Stimulated activated CD8-positive, alpha-beta memory T cell treated with anti-CD3 and anti-CD28 coated beads, Interleukin-4, amount 100 ng/mL, for 24 hours (primary cell): ENCODE measurements at regions not wholly inside any gene's neighbourhood (a gene's known extent, or its start where the extent isn't known, plus 50 kb on each side); places are given as distances from the start of the nearest gene placed in this dataset.

ENCODE experiments used
- DNase-seq: peaks from one replicate; pipeline ENCODE4 v3.0.0-alpha.2; 2020; ENCODE audit warnings: low read depth

DNA sequence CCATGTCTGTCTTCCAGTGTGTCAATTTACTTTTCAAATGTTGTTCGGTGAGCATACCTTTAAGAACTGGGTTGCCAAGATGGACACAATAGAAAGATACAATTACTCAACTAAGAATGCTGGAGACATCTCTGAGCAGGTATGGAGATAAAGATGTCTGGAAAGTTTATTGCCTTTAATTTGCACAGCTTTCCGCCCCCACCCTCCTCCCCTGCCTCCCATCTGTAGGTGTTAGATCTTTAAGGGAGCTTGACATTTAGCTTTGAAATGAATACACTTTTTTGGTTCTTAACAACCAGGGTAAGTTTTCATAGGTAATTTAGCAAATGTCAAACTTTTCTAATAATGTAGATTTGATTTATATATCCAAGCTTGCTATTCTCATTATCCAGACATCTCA, 104.4 kb downstream of the BTBD3 start:
- no peak for DNase-seq

DNA sequence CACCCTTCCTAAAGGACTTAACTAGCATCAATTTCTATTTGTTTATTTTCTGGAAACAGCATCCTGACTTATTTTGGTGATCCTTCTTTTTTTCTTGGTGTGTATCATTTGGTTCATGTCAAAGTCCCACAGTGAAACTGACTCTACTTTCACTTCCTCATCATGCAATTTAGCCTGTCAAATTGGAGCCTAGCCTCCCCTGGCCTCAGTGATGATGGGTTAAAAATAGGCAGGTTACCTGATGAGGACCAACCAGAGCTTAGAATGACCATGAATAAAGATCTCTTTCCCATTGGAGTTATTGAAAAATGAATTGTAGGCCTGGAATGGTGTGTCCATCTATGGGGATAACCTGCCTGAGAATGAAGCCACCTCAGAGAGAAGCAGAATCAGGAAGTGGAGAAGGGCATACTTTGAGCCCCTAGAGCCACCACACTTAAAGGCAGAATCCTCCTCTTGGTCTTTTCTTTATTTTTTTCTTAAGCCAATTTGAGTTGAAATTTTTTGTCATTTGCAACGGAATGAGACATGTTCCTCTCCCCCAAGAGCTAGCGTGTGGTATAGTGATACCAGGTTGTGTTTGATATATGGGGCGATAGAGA, 105.6 kb downstream of the BTBD3 start:
- DNase-seq = no peak

DNA sequence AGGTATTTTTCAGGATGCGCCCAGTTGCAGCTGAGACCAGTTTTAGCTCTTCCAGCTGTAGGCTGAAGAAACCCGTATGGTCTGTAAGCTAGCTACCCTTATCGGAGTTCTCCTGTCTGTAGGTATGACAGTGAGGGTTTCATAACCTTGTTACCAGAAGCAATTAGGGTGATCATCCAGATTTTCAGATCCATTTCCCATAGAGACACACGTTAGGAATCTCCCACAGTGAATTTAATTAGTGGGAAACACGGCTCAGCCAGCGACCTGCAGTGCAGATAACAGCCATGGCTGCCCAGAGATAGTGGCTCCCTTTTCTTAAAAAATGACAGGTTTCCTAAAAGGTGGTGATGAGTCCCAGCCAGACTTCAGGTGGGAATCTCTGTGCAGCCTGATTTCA, 111.1 kb downstream of the BTBD3 start:
- no peak for DNase-seq

DNA sequence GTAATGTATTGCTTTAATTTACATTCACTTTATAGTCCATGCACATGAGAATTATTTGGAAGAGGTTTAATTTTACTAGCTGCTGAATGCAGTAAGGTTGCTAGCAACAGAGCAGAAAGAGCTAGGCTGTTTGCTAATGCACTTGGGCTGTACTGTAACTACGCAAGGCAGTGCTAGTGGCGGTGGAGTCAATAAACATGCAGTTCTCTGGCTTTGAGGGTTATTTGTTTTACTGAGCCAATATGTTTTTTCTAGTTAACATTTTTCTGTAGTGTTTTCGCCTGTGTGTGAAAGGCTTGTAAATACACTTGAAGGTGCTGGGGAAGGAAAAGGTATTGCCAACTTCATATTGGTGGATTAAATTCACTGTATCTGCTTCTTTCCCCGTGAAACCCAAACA, 112.8 kb downstream of the BTBD3 start:
- DNase-seq = no peak

DNA sequence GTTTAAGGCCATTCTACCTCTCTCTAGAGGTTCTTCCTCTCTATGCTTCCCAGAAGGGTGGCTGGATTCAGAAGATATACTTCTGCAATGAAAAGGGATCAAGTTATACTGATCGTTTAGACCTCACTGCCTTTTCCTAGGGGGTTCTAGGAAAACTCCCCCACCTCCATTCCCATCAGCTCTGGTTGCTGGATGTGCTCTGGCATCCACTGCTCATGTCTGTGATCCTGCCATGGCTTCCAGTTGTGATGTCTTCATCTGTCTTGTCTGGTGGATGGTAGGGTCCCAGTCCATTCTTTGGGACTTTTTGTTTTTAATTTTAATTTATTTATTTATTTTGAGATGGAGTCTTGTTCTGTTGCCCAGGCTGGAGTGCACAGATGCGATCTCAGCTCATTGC, 118.4 kb downstream of the BTBD3 start:
- no peak for DNase-seq

DNA sequence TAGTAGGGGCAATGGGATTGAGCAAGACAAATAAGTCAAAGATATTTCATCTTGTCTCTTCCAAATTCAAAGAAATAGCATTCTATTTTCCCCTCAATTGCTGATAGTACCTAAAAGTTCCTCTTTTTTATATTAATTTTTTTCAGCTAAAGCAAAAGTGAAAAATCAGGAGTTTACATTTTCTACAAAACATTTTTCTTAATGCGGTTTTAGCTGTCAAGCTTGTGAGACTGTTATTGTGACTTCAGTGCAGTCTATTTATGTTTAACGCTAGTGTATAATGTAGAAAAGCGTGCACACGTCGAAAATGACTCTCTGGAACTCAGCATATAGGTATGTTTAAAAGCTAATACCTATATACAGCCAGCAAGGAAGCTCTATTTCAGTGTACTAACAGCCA, 119.8 kb downstream of the BTBD3 start:
- DNase-seq = no peak

DNA sequence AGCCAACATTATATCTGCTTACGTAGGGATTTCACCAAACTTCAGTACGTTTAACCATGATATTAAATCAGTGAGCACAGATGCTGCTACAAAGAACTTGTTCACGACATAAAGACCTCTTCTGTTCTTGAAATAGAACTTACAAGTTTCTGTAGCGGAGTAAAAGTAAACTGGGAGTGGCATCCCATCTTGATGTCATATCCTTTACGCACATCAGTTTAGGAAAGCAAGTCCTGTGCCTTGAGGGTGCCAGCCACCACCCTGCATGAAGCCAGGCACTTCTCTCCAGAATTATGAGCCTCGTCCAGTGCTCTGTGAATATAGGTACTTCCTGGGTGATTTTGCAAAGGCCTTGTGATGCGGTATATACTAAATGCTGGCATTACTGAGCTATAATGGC, 122.6 kb downstream of the BTBD3 start:
- no peak for DNase-seq

DNA sequence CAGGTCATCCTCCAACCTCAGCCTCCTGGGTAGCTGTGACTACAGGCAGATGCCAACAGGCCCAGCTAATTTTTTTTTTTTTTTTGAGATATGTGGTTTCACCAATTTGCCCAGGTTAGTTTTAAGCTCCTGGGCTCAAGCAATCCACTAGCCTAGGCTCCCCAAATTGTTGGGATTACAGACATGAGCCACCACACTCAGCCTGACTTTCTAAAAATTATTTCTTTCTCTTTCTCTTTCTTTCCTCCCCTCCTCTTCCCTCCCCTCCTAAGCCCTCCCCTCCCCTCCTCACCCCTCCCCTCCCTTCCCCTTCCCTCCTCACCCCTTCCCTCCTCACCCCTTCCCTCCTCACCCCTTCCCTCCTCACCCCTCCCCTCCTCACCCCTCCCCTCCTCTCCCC, 127.3 kb downstream of the BTBD3 start:
- DNase-seq = no peak

DNA sequence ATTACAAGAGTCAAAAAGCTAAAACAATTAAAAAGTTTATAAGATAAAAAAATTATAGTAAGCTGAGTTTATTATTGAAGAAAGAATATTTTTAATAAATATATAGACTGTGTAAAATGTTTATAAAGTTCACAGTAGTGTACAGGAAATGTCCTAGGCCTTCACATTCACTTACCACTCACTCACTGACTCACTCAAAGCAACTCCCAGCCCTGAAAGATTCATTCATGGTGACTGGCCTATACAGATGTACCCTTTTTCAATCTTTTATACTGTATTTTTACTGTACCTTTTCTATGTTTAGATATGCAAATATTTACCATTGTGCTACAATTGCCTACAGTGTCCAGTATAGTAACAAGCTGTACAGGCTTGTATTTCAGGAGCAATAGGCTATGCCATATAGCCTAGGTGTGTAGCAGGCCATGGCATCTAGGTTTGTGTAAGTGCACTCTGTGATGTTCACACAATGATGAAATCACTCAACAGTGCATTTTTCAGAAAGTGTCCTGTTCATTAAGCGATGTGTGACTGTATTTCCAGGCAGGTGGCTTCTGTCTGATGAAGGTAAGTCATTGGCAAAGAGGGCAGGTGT, 130.2 kb downstream of the BTBD3 start:
- DNase-seq = no peak

DNA sequence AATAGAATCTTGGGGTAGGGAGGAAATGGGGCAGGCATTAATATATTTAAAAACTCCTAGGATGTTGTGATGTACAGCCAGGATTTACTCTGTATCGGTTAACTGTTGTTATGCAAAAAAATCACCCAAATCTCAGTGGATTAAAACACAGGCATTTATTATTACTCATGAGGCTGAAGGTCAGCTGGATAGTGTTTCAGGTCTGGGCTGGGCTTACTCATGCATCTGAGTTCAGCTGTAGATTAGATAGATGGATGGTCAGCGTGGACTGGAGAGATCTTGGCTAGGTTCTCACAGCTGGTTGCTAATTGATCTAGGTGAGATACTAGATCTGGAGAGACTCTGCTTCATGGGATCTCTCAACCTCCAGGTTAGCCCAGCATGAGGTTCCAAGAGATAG, 131.4 kb downstream of the BTBD3 start:
- no peak for DNase-seq

DNA sequence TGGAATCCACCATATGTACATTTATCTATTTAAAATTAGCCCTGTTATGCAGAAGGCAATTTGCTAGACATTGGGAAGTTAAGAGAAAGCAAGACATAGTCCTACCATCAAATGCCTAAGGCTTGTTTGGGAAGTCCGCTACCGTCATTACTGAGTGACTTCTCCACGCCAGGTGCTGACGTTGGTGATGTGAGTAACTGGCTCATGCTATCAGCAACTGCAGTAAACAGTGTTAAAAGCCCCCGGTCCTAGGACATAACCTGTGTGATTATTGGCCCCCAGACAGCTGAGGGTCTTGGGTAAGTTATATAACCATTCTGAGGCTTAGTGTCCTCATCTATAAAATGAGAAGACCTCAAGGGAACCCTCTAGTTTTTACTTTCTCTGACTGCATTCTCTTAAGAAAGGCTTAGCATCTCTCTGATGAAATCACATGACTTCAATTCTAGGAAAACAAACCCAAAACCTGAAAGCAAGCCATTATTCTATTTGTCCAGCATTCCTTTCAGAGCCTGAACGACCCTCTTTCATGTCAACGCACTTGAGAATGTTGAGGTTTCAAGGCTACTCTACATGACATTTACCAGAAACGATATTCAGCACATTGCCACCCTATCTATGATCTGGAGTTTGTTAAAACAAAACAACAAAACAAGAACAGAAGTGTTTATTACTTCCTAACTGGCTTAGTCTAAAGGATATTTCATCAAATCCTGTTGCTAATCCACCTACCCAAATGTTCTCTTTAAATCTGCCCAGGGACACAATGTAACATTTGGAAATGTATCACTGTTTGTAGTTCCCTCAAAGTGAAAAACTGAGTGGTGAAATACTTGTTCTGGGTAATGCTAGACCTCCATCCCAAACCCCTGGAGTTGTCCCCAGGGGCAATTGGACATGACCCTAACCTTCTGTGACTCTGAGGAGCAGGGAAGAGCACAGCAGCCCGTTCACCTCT, 133.8 kb downstream of the BTBD3 start:
- no peak for DNase-seq

DNA sequence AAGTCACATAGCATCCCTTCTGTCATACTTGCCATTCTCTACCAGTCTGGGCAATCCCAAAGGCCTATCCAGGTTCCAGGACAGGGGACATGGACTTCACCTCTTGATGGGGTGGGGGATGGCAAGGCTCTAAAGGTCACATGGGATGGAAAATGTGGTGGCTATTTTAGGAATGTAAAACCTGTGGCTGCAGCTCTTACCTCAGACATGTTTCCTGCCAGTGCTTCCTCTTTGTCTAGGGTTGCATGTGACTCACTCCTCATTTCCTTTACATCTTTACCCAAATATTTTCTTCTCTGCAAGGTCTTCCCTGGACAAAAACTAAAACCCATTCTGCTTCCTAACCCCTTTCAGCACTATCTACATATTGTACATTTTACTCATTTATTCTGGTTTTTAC, 135.7 kb downstream of the BTBD3 start:
- DNase-seq = no peak

DNA sequence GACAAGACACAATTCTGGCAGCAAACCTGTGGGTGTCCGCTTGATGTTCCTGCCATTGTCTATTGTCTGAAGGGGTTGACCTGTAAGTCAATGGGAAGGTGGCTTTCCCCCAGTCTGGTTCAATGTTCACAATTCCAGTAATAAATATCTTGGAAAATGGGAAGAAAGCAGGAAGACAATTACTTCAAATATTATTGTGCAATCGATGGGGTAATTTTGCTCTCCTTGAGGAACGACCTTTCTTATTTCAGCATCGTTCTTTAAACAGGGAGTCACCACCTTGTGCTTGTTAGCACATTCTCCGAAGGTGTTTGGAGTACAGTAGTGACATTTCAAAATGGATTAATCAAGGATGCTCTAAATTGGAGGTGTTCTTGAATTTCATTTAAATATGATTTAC, 136.9 kb downstream of the BTBD3 start:
- no peak for DNase-seq

DNA sequence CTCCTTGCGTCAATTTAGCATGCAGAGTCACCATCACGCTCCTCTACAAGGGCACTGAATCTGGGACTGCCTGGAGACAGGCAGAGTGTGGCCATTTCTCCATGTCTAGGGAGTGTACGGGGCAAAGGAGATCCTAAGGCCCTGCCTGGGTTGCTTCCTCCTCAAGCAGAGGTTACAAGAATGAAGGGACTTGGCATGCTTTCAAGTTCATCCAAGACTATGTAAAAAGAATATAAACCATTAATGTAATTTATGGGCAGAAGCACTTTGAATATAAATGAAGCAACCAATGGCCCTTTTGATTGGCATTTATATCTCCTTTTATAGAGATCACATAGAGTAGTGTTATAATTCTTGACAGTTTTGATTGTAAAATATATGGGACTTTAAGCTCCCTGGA, 137.5 kb downstream of the BTBD3 start:
- no peak for DNase-seq

DNA sequence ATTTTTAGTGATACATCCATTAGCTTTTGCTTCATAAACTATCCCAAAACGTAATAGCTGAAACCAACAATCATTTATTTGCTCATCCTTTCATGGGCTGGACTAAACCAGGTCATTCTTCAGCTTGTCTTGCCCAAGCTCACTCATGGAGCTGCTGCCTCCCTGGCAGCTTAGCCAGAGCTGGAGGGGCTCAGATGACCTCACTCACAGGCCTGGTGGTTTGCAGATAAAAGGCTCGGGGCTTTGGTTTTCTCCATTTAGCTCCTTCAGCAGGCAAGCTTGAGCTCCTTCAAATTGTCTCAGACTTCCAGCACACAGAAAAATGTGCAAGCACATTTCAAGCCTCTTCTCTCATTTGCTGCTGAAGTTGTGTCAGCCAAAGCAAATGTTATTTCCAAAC, 139.1 kb downstream of the BTBD3 start:
- DNase-seq = no peak

DNA sequence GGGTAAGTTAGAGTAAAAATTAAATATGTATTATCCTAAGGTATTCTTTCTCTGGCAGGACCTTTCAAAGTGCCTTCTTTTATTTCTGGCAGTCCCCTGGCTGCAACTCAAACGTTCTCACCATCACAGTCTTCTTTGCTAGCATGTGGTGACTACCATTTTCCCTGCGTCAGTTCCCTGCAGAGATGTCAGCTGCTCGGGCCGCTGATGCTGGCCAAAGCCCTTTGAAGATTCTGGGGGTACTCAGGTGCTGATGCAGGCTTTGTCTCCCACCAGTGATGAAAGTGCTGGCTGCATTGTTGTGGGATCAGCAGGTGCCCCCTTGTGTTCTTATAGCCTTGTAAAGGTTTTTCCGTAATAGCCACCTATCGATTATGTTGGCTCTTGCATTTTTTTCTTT, 140.1 kb downstream of the BTBD3 start:
- no peak for DNase-seq

DNA sequence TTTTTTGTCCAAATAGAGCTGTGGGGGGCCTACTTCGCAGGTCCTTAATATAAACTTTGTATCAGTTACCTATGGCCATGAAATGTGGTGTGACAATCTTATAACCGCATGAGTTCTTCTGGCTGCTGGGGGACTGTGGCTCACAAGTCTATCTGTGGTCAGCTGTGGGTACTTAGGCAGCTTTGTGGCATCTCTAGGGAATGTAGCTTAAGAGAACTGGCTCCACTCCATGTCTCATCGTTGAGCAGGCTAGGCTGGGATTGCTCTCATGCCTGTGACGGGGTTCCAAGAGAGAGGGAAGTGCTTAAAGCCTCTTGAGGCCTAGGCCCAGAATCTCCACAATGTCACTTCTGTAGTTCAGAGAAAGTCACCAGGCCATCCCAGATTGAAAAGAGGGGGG, 140.5 kb downstream of the BTBD3 start:
- DNase-seq = no peak

DNA sequence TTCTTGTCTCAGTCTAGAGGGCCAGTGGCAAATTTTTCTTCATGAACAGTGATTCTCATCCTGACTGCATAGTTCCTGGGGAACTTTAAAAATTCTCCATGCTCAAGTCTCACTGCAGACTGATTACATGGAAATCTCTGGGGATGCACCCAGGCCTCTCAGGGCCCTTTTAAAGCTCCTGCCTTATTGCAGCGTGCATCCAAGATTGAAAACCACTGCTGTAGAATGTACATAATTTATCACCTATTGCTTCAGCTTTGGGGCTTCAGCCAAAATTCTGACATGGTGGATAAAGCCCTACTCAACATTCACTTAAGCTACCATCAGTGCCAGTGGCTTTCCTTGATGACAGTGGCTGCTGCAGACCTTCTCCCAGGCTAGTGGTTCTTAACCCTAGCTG, 143.8 kb downstream of the BTBD3 start:
- no peak for DNase-seq

DNA sequence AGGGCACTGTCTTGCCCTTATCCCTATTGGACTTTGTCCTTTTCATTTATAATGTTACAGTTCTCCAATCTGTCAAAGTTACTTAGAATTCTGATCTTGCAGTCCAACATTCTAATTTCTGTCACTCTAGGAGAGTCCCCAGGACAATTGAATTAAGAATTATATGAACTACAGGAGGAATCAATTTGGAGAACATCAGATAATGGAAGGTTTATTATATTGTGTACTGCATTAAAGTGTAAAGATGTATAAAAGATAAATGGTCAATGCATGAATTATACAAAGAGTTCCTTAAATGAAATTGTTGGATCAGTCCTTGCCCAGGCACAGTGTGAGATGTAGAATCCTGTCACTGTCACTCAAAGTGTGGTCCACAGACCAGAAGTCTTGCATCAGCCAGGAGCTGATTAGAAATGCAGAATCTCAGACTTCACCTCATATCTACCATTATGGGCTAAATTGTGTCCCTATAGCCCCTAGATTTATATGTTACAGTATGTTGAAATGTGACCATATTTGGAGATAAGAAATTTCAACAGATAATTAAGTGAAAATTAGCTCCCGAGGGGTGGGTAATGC, 145.5 kb downstream of the BTBD3 start:
- no peak for DNase-seq

DNA sequence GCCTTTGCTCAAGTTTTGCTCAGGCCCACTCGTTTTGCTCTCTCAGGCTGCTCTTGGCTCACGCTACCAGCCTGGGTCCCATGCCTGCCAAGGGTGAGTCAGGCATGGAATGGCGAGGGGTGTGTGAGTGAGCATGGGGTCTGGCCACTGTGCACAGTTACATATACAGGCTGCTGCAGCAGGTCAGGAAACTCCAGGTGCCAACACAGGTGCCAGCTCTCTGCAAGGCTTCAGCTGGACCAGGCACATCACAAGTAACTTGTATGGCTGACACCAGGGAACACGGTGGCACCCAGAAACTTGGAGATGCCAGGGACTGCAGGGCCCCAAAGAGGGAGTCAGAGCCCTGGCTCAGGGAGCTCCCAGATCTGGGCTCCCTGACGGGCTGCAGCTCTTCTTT, 146.8 kb downstream of the BTBD3 start:
- no peak for DNase-seq

DNA sequence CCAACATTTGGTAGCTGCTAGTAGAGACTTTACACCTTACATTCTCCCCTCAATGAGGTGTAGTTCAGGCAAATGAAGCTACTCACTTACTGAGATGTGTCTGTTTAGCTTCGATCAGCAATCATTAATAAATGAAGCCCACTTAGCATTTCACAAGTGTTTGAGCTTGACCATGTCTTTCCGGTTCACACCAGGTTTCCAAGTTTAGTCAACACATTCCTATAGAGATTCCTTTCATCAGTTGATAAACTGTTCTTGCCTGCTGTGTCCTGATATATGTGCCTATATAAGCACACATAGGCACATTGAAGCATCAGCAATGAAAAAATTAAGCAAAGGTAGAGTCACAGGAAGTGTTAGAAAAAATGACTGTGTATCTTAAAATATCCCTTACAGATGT, 150.0 kb downstream of the BTBD3 start:
- no peak for DNase-seq

DNA sequence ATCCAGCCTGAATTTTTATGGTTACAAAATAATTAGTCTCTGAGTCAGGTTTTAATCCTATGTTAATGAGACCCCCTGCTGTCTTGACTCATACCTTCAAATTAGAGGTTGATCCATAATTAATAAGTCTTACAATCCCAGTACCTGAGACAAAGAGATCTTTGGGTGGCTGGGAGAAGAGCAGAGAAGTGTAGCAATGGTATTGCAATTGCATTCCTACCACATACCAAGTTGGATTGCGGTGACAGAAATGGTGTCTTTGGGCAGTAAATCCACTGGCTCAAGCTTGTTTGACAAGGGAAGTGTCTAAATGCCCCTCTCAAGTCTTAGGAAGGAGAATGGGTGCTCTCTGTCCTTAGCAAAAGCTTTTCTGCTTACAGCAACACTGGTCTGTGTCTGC, 150.4 kb downstream of the BTBD3 start:
- DNase-seq = no peak

DNA sequence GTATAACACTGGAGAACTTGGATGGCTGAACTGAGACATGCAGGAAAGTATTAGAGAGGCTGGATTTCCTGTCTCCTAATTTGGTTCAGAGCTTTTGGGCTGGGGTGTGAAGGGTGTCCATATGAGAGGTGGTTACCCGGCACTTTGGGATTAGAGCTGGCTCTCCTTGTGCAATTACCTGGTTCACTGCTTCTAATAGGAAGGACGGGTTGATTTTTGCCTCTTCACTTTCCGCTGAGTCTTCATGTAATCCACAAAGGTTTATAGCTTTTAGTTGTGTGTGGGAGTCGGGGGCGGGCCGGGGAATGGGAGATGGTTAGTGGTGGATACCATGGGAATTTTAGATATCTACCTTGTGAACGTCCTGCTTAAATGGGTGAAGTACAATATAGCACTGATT, 151.5 kb downstream of the BTBD3 start:
- no peak for DNase-seq
